Nephron (organoid): ENCODE measurements at regions not wholly inside any gene's neighbourhood (a gene's known extent, or its start where the extent isn't known, plus 50 kb on each side); places are given as distances from the start of the nearest gene placed in this dataset.
"Not testable (repeated sequence)": the region's sequence is repeated elsewhere in the genome, so short reads cannot be mapped to it uniquely, and the experiment has no call there.

Experiments used
- H3K27ac Mint-ChIP-seq, 3 experiments: 2 replicates each; pipeline ENCODE4 v1.8.0; 2020; ENCODE audit warnings: mixed read lengths in 3 of 3, mild to moderate bottlenecking in 2 of 3, moderate library complexity in 1 of 3
- H3K27me3 Mint-ChIP-seq: 2 replicates; pipeline ENCODE4 v1.8.0; 2021; ENCODE audit warnings: low read depth, mild to moderate bottlenecking, moderate library complexity, mixed read lengths
- H3K36me3 Mint-ChIP-seq: 2 replicates; pipeline ENCODE4 v1.8.0; 2020; ENCODE audit warnings: low read depth, mixed read lengths
- H3K4me1 Mint-ChIP-seq: 2 replicates; pipeline ENCODE4 v1.8.0; 2020; ENCODE audit warnings: mixed read lengths
- H3K4me3 Mint-ChIP-seq, 3 experiments: 2 replicates each; pipeline ENCODE4 v1.8.0; 2020; ENCODE audit warnings: mild to moderate bottlenecking in 3 of 3, mixed read lengths in 3 of 3, moderate library complexity in 2 of 3
- H3K9me3 Mint-ChIP-seq: 2 replicates; pipeline ENCODE4 v1.8.0; 2020; ENCODE audit warnings: mixed read lengths
- CTCF ChIP-seq, 3 experiments: fragments of 200-600 bp; sonication (generic); IDR thresholded peaks; one replicate each; pipeline ENCODE4 v1.5.0; 2021; ENCODE audit warnings: antibody characterized with exemption in 3 of 3; ENCODE audit not compliant: unreplicated experiment in 3 of 3

GRCh38 chr6:167479901-167480648 lies 155.2 kb downstream of the TTLL2 start:
- peak overlapping the region in 1 of 3 experiments; percentile 11 for H3K4me3 Mint-ChIP-seq
- H3K4me1 Mint-ChIP-seq = peaks cover 31% of the 10 kb centered on the region
- peak overlapping the region in 2 of 3 experiments; percentile 76 to 84 for H3K27ac Mint-ChIP-seq
- peaks cover 4% of the 10 kb centered on the region for H3K36me3 Mint-ChIP-seq
- TF ChIP-seq CTCF (IDR thresholded peaks at IDR 0.05; ENCODE audit: unreplicated experiment in 3 of 3) = no peak
- H3K9me3 Mint-ChIP-seq = no peaks in the 10 kb centered on the region
- peaks cover 7% of the 10 kb centered on the region for H3K27me3 Mint-ChIP-seq

GRCh38 chr6:167481307-167481926 lies 156.5 kb downstream of the TTLL2 start:
- Mint-ChIP-seq H3K9me3 (no peaks in the 10 kb centered on the region), H3K27ac (peak overlapping the region in 1 of 3 experiments; percentile 18), H3K4me1 (peaks cover 30% of the 10 kb centered on the region), H3K36me3 (peaks cover 4% of the 10 kb centered on the region), H3K4me3 (no peak overlapping the region), H3K27me3 (peaks cover 7% of the 10 kb centered on the region)
- no peak for TF ChIP-seq CTCF (IDR thresholded peaks at IDR 0.05; ENCODE audit: unreplicated experiment in 3 of 3)

- H3K36me3 Mint-ChIP-seq, H3K4me3 Mint-ChIP-seq, H3K9me3 Mint-ChIP-seq, H3K27me3 Mint-ChIP-seq, H3K27ac Mint-ChIP-seq: not testable (repeated sequence)
- H3K4me1 Mint-ChIP-seq = peaks cover 29% of the 10 kb centered on the region
These were observed 157.9 kb downstream of the TTLL2 start for GRCh38 chr6:167482801-167483200.

- TF ChIP-seq CTCF (IDR thresholded peaks at IDR 0.05; ENCODE audit: unreplicated experiment in 3 of 3) = peak; percentile 59 to 61 (median 60)
- H3K4me3 Mint-ChIP-seq = no peak overlapping the region
- peaks cover 6% of the 10 kb centered on the region for H3K27me3 Mint-ChIP-seq
- H3K9me3 Mint-ChIP-seq = no peaks in the 10 kb centered on the region
- H3K4me1 Mint-ChIP-seq = peaks cover 17% of the 10 kb centered on the region
- H3K27ac Mint-ChIP-seq = peak overlapping the region in 2 of 3 experiments; percentile 4 to 29
- H3K36me3 Mint-ChIP-seq = no peaks in the 10 kb centered on the region
These were observed 160.5 kb downstream of the TTLL2 start for GRCh38 chr6:167485186-167485978.

- Mint-ChIP-seq H3K36me3 (no peaks in the 10 kb centered on the region), H3K4me3 (no peak overlapping the region), H3K27ac (peak overlapping the region; percentile 23 to 75 (median 30)), H3K9me3 (no peaks in the 10 kb centered on the region), H3K27me3 (peaks cover 9% of the 10 kb centered on the region), H3K4me1 (peaks cover 29% of the 10 kb centered on the region)
- TF ChIP-seq CTCF (IDR thresholded peaks at IDR 0.05; ENCODE audit: unreplicated experiment in 3 of 3) = no peak
These were observed 163.1 kb downstream of the TTLL2 start for GRCh38 chr6:167487749-167488664.
